Nephron (organoid): ENCODE measurements at regions not wholly inside any gene's neighbourhood (a gene's known extent, or its start where the extent isn't known, plus 50 kb on each side); places are given as distances from the start of the nearest gene placed in this dataset.
"Not testable (repeated sequence)": the region's sequence is repeated elsewhere in the genome, so short reads cannot be mapped to it uniquely, and the experiment has no call there.

Experiments
- H3K27ac Mint-ChIP-seq, 3 experiments: 2 replicates each; pipeline ENCODE4 v1.8.0; 2020; ENCODE audit warnings: mixed read lengths in 3 of 3, mild to moderate bottlenecking in 2 of 3, moderate library complexity in 1 of 3
- H3K27me3 Mint-ChIP-seq: 2 replicates; pipeline ENCODE4 v1.8.0; 2021; ENCODE audit warnings: low read depth, mild to moderate bottlenecking, moderate library complexity, mixed read lengths
- H3K36me3 Mint-ChIP-seq: 2 replicates; pipeline ENCODE4 v1.8.0; 2020; ENCODE audit warnings: low read depth, mixed read lengths
- H3K4me1 Mint-ChIP-seq: 2 replicates; pipeline ENCODE4 v1.8.0; 2020; ENCODE audit warnings: mixed read lengths
- H3K4me3 Mint-ChIP-seq, 3 experiments: 2 replicates each; pipeline ENCODE4 v1.8.0; 2020; ENCODE audit warnings: mild to moderate bottlenecking in 3 of 3, mixed read lengths in 3 of 3, moderate library complexity in 2 of 3
- H3K9me3 Mint-ChIP-seq: 2 replicates; pipeline ENCODE4 v1.8.0; 2020; ENCODE audit warnings: mixed read lengths
- CTCF ChIP-seq, 3 experiments: fragments of 200-600 bp; sonication (generic); IDR thresholded peaks; one replicate each; pipeline ENCODE4 v1.5.0; 2021; ENCODE audit warnings: antibody characterized with exemption in 3 of 3; ENCODE audit not compliant: unreplicated experiment in 3 of 3

- Mint-ChIP-seq H3K27me3 (peaks cover 43% of the 10 kb centered on the region), H3K27ac (no peak overlapping the region), H3K4me1 (peaks cover 7% of the 10 kb centered on the region), H3K36me3 (no peaks in the 10 kb centered on the region), H3K4me3 (no peak overlapping the region), H3K9me3 (peaks cover under 1% of the 10 kb centered on the region)
- no peak for TF ChIP-seq CTCF (IDR thresholded peaks at IDR 0.05; ENCODE audit: unreplicated experiment in 3 of 3)
Observed at GRCh38 chr5:2832394-2832793, 80.9 kb upstream of the IRX2 start.

- H3K4me1 Mint-ChIP-seq: peaks cover 7% of the 10 kb centered on the region
- H3K36me3 Mint-ChIP-seq: no peaks in the 10 kb centered on the region
- TF ChIP-seq CTCF (IDR thresholded peaks at IDR 0.05; ENCODE audit: unreplicated experiment in 3 of 3): no peak
- H3K27ac Mint-ChIP-seq: no peak overlapping the region
- H3K27me3 Mint-ChIP-seq: peaks cover 36% of the 10 kb centered on the region
- peaks cover 13% of the 10 kb centered on the region for H3K9me3 Mint-ChIP-seq
- no peak overlapping the region for H3K4me3 Mint-ChIP-seq
Observed at GRCh38 chr5:2829239-2829638, 77.8 kb upstream of the IRX2 start.

GRCh38 chr5:2818936-2819335, 67.5 kb upstream of the IRX2 start:
- Mint-ChIP-seq H3K27ac (no peak overlapping the region), H3K4me3 (no peak overlapping the region), H3K27me3 (peaks cover 23% of the 10 kb centered on the region), H3K36me3 (no peaks in the 10 kb centered on the region), H3K9me3 (no peaks in the 10 kb centered on the region), H3K4me1 (no peaks in the 10 kb centered on the region)
- no peak for TF ChIP-seq CTCF (IDR thresholded peaks at IDR 0.05; ENCODE audit: unreplicated experiment in 3 of 3)

- no peaks in the 10 kb centered on the region for H3K36me3 Mint-ChIP-seq
- H3K27ac Mint-ChIP-seq: no peak overlapping the region
- TF ChIP-seq CTCF (IDR thresholded peaks at IDR 0.05; ENCODE audit: unreplicated experiment in 3 of 3): no peak
- peaks cover 29% of the 10 kb centered on the region for H3K27me3 Mint-ChIP-seq
- H3K9me3 Mint-ChIP-seq: no peaks in the 10 kb centered on the region
- H3K4me3 Mint-ChIP-seq: no peak overlapping the region
- H3K4me1 Mint-ChIP-seq: no peaks in the 10 kb centered on the region
Observed at GRCh38 chr5:2817031-2817603, 65.6 kb upstream of the IRX2 start.

GRCh38 chr5:2813678-2814077, 62.2 kb upstream of the IRX2 start:
- Mint-ChIP-seq H3K4me3 (no peak overlapping the region), H3K9me3 (no peaks in the 10 kb centered on the region), H3K4me1 (no peaks in the 10 kb centered on the region), H3K27me3 (peaks cover 42% of the 10 kb centered on the region), H3K36me3 (no peaks in the 10 kb centered on the region), H3K27ac (no peak overlapping the region)
- TF ChIP-seq CTCF (IDR thresholded peaks at IDR 0.05; ENCODE audit: unreplicated experiment in 3 of 3): no peak

- Mint-ChIP-seq H3K27ac (no peak overlapping the region), H3K27me3 (peaks cover 41% of the 10 kb centered on the region), H3K9me3 (peaks cover 3% of the 10 kb centered on the region), H3K4me1 (no peaks in the 10 kb centered on the region), H3K4me3 (no peak overlapping the region), H3K36me3 (no peaks in the 10 kb centered on the region)
- no peak for TF ChIP-seq CTCF (IDR thresholded peaks at IDR 0.05; ENCODE audit: unreplicated experiment in 3 of 3)
Observed at GRCh38 chr5:2810644-2811043, 59.2 kb upstream of the IRX2 start.

GRCh38 chr5:2807244-2807643, 55.8 kb upstream of the IRX2 start:
- not testable (repeated sequence) for H3K9me3 Mint-ChIP-seq, H3K27ac Mint-ChIP-seq, H3K36me3 Mint-ChIP-seq, H3K4me1 Mint-ChIP-seq, H3K4me3 Mint-ChIP-seq
- H3K27me3 Mint-ChIP-seq: peaks cover 36% of the 10 kb centered on the region
